ENCODE measurements at regions not wholly inside any gene's neighbourhood (a gene's known extent, or its start where the extent isn't known, plus 50 kb on each side); places are given as distances from the start of the nearest gene placed in this dataset.
"Not testable (repeated sequence)": the region's sequence is repeated elsewhere in the genome, so short reads cannot be mapped to it uniquely, and the experiment has no call there.

DNA sequence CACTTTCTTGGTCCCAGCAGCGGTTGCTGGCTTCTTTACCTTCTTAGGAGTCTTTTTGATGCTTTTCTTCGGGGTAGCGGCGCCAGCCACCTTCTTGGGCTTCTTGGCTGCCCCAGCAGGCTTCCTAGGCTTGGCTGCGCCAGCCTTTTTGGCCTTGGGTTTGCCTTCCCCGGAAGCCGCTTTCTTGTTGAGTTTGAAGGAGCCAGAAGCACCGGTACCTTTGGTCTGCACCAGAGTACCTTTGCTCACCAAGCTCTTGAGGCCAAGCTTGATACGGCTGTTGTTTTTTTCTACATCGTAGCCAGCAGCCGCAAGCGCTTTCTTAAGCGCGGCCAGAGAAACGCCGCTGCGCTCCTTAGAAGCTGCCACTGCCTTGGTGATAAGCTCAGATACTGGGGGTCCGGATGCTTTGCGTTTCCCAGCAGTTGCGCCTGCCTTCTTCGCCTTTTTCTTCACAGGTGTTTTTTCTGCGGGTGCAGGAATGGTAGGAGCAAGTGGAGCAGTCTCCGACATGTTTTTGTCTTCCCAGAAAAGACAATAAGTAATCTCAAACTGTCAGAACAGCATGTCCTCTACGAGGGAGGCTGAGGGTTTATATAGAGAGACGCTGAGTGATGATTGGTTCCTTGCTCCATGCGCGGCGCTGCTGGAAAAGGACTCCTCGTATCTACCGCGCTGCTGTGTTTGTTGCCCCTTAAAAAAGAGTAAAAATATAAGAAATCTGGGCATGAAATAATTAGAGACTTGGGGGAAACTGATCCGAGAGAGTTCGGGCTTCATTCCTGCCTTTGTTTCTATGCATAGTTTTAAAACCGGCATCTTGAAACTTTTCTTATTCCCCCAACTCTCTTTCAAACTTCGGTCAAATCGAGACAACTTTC lies 130.3 kb upstream of the BTN3A2 start:
- DNase-seq: peak; percentile 98

GRCh38 chr6:26235302-26235670 lies 129.7 kb upstream of the BTN3A2 start:
- peak; percentile 69 for DNase-seq

GRCh38 chr6:26239415-26239814 lies 125.6 kb upstream of the BTN3A2 start:
- not testable (repeated sequence) for DNase-seq

DNA sequence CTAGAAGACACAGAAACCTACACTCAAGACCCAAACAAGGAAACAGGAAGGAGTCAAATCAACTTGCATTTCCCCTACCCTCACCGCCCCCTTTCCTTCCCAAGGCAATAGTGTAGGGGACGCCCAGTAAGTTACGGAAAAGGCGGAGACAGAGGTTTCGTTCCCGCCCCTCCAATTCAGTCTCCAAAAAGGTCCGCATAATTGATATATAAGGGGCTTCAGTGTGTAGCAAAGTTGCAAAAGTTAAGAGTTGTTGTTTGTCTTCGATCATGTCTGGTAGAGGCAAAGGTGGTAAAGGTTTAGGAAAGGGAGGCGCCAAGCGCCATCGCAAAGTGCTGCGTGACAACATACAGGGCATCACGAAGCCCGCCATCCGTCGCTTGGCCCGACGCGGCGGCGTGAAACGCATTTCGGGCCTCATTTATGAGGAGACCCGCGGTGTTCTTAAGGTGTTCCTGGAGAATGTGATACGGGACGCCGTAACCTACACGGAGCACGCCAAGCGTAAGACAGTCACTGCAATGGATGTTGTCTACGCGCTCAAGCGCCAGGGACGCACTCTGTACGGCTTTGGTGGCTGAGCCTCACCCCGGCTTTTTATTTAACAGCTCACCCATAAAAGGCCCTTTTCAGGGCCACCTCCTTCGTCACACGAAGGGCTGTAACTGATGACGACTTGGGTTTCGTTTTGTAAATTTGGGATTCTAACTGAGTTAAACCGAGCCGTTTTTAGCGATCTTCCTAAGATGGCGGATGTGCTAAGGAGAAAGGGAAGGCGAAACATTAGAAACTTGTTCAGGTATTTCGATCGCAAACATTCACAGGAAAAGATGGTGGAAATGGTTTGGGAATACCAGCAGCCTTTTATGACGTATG lies 124.6 kb upstream of the BTN3A2 start:
- DNase-seq: peak; percentile 98

DNA sequence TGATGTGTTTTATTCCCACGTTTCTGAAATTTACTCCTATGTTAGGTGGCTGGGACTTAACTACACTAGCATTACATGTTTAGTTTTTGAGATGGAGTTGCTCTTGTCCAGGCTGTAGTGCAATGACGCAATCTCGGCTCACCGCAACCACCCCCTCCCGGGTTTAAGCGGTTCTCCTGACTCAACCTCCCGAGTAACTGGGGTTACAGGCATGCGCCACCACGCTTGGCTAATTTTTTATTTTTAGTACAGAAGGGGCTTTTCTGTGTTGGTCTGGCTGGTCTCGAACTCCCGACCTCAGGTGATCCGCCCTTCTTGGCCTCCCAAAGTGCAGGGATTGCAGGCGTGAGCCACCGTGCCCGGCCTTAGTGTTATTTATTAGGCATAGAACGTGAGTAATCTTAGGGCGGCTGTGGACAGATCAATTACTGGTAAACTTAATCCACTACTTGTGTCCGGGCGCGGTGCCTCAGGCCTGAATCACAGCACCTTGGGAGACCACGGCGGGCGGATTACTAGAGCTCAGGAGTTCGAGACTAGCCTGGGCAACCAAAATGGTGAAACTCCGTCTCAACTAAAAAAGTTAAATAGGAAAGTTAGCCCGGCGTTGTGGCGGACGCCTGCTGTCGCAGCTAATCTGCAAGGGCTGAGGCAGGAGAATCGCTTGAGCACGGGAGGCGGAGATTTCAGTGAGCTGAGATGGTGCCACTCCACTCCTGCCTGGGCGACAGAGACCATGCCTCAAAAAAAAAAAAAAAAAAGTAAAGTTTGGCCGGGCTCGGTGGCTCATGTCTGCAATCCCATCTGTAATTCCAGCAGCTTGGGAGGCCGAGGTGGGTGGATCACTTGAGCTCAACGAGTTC lies 123.7 kb upstream of the BTN3A2 start:
- peak; percentile 38 for DNase-seq

GRCh38 chr6:26243132-26243531 lies 121.9 kb upstream of the BTN3A2 start:
- DNase-seq: no peak

- no peak for DNase-seq
Measured at GRCh38 chr6:26243752-26244151, 121.2 kb upstream of the BTN3A2 start.

DNA sequence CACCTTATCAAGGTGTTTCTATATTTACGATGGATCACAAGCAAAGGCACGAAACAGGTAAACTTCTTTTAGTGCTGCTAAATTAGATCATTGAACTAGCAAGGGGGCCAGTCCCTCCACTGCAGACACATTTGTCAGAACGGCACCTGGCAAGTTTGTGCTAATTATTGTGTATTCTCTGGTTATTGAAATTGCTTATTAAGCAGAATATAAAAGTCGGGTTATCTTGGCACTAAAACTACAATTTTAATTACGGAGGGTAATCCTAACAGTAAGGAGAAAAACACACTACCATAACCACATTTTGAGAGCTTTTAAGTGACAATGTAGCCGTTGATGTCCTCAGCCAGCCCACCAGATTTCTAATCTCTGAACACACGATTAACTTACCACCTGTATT lies 118.9 kb upstream of the BTN3A2 start:
- DNase-seq: no peak

DNA sequence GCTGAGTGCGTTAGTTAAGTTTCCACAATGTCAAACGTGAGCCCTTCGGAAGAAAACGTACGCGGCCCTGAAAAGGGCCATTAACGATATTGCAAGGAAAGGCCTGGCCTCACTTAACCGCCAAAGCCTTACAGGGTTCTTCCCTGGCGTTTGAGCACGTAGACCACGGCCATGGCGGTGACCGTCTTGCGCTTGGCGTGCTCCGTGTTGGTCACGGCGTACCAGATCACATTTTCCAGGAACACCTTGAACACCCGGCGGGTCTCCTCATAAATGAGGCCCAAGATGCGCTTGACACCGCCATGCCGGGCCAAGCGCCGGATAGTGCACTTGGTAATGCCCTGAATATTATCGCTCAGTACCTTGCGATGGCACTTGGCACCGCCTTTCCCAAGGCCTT lies 118.4 kb upstream of the BTN3A2 start:
- no peak for DNase-seq

DNA sequence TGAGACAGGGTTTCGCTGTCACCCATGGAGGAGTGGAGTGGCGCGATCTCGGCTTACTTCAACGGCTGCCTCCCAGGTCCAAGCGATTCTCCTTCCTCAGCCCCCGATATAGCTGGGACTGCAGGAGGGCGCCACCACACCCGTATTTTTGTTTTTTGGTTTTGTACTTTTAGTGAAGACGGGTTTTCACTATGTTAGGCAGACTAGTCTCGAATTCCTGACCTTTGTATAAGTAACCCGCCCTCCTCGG lies 115.4 kb upstream of the BTN3A2 start:
- DNase-seq: peak; percentile 87

- DNase-seq: peak; percentile 93
Measured at GRCh38 chr6:26249957-26250697, 114.9 kb upstream of the BTN3A2 start.

GRCh38 chr6:26250698-26251044 lies 114.3 kb upstream of the BTN3A2 start:
- DNase-seq: peak; percentile 89

- peak; percentile 96 for DNase-seq
Measured at GRCh38 chr6:26251354-26252076, 113.5 kb upstream of the BTN3A2 start.

- no peak for DNase-seq
Measured at GRCh38 chr6:26252077-26252472, 112.9 kb upstream of the BTN3A2 start.

- no peak for DNase-seq
Measured at GRCh38 chr6:26254724-26255123, 110.3 kb upstream of the BTN3A2 start.

- no peak for DNase-seq
Measured at GRCh38 chr6:26257272-26257671, 107.7 kb upstream of the BTN3A2 start.

GRCh38 chr6:26258212-26258977 lies 106.6 kb upstream of the BTN3A2 start:
- no peak for DNase-seq

GRCh38 chr6:26260110-26260637 lies 104.8 kb upstream of the BTN3A2 start:
- DNase-seq: no peak

DNA sequence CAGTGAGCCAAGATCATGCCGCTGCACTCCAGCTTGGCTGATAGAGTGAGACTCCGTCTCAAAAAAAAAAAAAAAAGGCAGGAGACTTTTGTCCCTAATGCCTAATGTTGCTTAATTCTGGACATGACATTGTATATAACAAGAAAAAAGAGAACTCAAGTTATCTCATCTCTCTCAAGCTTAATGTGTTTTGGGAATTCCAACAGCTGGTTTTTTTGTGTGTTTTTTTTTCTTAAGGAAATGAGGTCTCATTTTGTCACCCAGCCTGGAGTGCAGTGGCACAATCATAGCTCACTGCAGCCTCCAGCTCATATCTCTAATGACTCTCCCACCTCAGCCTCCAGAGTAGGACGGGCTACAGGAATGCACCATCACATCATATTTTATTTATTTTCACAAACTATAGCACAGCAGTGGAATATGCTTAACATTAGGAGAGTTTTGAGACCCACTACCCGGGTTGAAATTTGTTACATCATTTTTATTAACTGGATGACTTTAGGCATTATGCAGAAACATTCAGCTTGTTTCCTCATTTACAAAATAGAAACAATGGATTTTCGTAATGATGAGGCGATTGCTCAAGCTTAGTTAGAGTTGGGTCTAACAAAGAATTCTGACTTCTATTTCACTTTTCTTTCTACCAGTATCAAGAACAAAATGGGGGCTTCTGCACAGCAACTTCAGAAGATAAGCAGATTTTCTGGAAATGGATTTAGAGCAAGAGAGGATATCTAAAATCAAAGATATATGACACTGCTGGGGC lies 104.1 kb upstream of the BTN3A2 start:
- no peak for DNase-seq

GRCh38 chr6:26264547-26264946 lies 100.5 kb upstream of the BTN3A2 start:
- no peak for DNase-seq

All from tongue (tissue), 1 donor.